ENCODE measurements at regions not wholly inside any gene's neighbourhood (a gene's known extent, or its start where the extent isn't known, plus 50 kb on each side); places are given as distances from the start of the nearest gene placed in this dataset.
A peak's percentile ranks its signal among the peaks of the same experiment; 100 is the strongest.
"Not testable (repeated sequence)": the region's sequence is repeated elsewhere in the genome, so short reads cannot be mapped to it uniquely, and the experiment has no call there.

DNA sequence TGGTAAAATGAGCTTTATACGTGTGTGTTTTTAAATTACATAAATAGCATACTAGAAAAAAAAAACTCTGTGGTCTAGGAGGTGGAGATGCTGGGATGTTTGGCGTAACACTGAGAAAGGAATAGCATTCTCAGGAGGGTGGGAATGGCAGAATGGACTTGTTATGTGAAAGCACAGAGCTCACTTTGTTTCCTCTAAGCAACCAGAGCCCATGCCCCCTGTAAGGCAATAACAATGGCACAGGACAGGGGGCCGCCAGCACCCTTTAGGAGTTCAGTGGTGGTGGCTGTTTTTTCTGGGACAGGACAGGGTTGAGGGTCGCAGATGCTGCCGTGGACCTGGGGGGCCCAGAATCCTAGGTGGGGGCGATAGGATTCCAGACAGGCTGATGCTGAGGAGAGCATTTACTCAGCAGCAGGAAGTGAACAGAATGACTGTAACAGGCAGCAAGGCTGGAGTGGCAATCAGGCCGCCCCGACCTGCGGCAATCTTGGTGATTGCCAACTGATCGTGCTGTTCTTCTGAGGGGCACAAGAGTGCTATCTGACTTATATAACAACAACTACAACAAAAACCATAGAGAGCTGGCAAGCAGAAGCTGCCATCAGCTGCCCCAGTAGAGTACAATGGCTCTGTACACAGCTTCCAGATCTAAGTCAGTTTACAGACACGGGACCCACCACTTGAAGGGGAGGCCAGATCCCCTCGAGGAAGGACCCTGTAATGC lies 160.4 kb downstream of the UACA start:
- DNase-seq = no peak

DNA sequence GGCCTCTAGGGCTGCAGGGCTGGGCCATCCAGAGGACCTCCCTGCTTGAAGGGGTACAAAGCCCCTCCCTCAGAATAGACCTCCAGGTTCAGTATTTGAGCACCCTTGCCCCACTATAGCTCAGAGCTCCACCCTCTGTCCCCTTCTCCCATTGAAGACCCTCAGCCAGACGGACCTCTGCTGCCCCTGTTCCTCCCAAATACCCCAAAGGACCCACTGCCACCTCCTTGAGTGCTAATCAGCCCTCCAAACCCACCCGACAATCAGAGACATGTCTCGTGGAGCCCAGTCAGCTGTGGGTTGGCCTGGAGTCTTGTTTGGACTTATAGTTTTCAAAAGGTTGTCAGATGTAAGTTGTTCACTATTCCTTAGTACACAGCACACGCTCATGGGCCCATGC lies 161.1 kb downstream of the UACA start:
- DNase-seq = no peak

DNA sequence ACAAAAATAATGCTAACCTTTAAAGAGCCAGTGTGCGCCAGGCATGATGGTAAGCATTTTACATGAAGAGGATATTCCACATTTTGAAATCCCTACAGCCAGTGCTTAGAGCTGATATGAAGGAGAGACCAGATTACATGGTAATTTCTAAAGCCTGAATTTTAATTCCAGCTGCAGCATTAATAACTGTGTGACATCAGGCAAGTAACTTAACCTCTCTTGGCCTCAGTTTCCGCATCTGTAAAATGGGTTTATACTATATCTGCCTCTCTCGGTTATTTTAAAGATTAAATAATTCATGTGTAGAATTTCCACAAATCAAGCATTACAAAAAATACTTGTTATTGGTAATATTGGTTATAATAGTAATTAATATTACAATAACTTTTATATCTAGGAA lies 165.4 kb downstream of the UACA start:
- no peak for DNase-seq

DNA sequence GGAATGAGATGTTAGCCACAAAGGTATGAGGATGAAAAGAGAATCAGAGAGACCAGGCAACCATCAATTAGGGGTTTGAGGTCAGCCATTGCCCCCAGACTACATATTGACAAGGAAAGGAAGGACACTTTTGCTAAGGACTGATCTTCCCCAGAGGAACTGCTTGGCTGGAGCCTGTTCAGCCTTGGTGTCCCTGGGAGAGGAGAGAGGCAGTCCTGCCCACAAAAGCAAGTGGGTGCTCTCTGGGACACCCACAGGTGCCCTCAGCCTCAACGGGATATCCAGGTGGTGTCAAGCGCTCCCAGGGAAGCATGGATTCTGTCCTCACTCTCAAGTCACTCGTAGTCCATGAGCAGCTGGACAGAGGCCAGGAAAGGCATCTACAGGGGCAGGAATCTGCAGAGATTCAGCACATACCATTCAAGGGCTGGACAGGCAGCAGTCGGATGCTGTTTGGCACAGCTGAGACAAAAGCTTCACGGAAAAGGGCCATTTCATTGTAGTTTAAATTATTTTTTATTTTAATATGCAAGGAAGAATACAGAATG lies 166.2 kb downstream of the UACA start:
- peak; percentile 56 for DNase-seq

- DNase-seq = peak; percentile 84
Observed at GRCh38 chr15:70596354-70597055, 166.9 kb downstream of the UACA start.

GRCh38 chr15:70593795-70594194 lies 169.6 kb downstream of the UACA start:
- DNase-seq = no peak

DNA sequence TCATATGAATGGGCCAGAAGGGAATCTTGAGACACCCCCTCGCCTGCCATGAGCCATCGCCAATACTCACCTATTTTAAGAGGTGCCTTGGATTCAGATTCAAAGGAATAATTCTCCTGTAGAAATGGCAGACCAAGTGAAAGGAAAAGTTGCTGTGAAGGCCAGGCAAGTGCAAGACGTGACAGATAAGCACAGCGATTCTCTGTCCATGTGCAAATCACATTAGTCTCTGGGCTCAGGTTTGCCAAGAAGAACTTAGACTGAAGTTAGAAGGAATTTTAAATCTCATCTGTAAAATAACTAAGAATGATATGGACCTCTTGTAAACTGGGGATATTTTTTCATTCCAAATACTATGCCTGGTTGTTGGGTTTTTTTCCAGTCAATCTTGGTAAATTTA lies 173.6 kb downstream of the UACA start:
- no peak for DNase-seq

DNA sequence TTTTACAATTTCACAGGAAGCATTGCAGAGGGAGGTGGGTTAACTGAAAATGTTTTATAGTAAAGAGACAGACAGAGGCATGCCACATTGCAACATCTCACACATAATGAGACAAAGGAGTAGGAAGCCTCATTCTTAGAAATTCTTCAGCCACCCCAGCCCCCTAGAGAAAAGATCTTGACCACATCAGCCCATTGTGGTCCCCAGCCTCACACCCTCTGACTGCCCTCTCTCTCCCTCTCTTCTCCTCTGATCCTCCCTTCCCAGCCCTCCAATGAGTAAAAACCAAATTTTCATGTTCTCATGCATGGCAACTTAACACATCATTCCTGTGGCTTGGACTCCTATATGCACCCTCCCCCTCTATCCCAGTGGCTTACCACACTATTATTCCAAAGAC lies 174.1 kb downstream of the UACA start:
- peak; percentile 96 for DNase-seq

DNA sequence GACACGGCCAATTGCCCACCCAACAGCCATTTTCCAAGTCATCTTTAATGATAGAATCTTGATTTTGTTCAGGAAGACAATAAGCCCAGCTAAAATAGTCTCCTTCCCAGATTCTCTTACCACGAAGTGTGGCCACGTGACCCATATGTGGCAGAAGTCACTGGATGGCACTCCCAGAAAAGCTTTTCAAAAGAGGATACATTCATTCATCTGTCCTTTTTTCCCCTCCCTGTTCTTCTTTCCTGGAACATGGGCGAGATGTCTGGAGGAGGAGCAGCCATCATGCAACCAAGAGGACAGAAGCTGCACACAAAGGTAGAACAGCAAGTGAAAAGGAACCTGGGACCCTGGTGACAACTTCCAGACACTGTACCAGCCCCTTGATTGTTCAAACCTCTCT lies 174.7 kb downstream of the UACA start:
- no peak for DNase-seq

GRCh38 chr15:70587896-70588567 lies 175.3 kb downstream of the UACA start:
- DNase-seq = no peak

- not testable (repeated sequence) for DNase-seq
Observed at GRCh38 chr15:70587012-70587634, 176.2 kb downstream of the UACA start.

DNA sequence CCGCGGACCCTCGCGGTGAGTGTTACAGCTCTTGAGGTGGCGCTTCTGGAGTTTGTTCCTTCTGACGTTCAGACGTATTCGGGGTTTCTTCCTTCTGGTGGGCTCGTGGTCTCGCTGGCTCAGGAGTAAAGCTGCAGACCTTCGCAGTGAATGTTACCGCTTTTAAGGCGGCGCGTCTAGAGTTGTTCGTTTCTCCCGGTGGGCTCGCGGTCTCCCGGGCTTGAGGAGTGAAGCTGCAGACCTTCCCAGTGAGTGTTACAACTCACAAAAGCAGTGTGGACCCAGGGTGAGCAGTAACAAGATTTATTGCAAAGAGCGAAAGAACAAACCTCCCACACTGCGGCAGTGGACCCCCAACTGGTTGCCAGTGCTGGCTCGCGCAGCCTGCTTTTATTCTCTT lies 177.1 kb downstream of the UACA start:
- no peak for DNase-seq

DNA sequence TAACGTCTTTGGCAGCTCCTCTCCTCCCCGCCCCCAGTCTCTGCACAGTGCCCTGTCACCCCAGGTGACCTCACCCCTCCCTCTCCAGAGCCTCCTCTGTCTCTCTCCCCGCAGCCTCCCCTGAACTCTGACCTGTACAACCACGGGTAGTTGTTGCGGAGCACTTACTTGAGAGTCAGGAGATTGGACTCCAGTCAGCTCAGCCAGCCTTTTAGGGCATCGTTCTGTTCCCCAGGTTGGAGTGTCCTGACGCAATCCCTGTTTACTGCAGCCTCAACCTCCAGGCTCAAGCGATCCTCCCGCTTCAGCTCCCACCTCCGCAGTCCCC lies 177.7 kb downstream of the UACA start:
- DNase-seq = no peak

- no peak for DNase-seq
Observed at GRCh38 chr15:70584838-70585706, 178.3 kb downstream of the UACA start.

- no peak for DNase-seq
Observed at GRCh38 chr15:70584441-70584837, 178.9 kb downstream of the UACA start.

- no peak for DNase-seq
Observed at GRCh38 chr15:70583006-70583405, 180.4 kb downstream of the UACA start.

GRCh38 chr15:70582143-70582945 lies 181.0 kb downstream of the UACA start:
- DNase-seq = peak; percentile 54

- DNase-seq = no peak
Observed at GRCh38 chr15:70580958-70581357, 182.4 kb downstream of the UACA start.

DNA sequence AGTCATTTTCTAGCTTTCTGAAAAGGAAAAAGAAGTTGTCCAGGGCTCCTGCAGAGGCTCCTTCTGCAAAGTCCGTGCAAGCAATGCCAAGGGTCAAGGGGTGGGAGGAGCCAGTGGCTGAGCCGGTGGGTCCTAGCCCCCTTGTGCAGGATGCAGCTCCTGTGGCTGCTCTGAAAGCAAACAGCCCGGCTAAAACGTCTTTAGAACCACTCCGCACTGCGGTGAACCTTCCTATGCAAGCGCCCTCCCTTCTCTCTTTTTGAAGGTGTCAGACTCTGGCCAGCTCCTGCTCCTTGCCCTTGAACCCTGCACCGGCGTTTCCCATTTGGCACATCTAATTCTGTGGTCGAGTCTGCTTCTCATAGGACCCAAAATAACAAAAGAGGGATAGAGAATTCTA lies 183.1 kb downstream of the UACA start:
- DNase-seq = no peak

GRCh38 chr15:70579766-70580165 lies 183.6 kb downstream of the UACA start:
- DNase-seq = no peak

DNA sequence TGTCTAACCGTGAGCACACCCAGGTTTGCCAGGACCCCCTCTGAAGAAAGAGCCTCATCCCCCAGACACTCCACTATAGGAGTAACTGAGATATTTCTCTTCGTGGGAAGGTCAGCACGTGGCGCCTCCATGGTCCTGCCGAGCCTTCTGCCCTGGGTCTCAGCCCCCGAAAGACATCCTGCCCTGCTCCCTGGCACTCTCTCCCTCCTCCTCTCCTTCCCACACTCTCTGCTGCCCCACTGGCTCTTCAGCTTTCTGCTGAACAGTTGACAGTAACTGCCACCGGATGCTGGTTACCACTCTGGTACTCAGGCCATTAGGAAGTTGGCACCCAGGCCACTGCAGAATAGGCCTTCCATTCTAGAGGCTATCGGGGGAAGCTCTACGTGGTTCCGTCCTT lies 185.2 kb downstream of the UACA start:
- no peak for DNase-seq

Data from fibroblast of skin of scalp (primary cell).